GM12878 (cell line): ENCODE measurements at regions not wholly inside any gene's neighbourhood (a gene's known extent, or its start where the extent isn't known, plus 50 kb on each side); places are given as distances from the start of the nearest gene placed in this dataset.

Experiments used
- ATAC-seq: fragments of 200-7000 bp; cut with Tn5 transposase; 3 replicates; pipeline ENCODE4 v1.9.1; 2020; ENCODE audit warnings: mild to moderate bottlenecking, moderate library complexity
- BruUV-seq: library from RNA; stranded (reverse); fragments of 400-500 nt; replicated peaks from 2 replicates; lab custom pipeline; 2021; lab: Mats Ljungman, UMichigan
- CTCF ChIA-PET: fragments of 300-600 bp; sonication (Branson Sonifier 250); formaldehyde crosslinking; extraction: SDS; loops from one replicate; lab custom pipeline; 2021; ENCODE audit warnings: inconsistent platforms; lab: Yijun Ruan, JAX
- POLR2A ChIA-PET: fragments of 350-600 bp; formaldehyde crosslinking; extraction: SDS; loops from one replicate; lab custom pipeline; 2021; ENCODE audit warnings: inconsistent platforms; lab: Charles Lee
- RAD21 ChIA-PET: fragments of 300-600 bp; sonication (Branson Sonifier 250); formaldehyde crosslinking; loops from one replicate; lab custom pipeline; 2023; ENCODE audit warnings: antibody characterized with exemption; ENCODE audit not compliant: unreplicated experiment; lab: Charles Lee
- SMC1A ChIA-PET: fragments of 300-600 bp; sonication (Branson Sonifier 250); formaldehyde crosslinking; loops from one replicate; lab custom pipeline; 2023; ENCODE audit not compliant: unreplicated experiment, uncharacterized antibody; lab: Charles Lee
- DNase-seq: peaks from one replicate; pipeline ENCODE4 v3.0.0-alpha.2; 2011; ENCODE audit warnings: low read depth, low spot score
- FAIRE-seq: peaks from 3 replicates; lab custom pipeline; 2011; peaks lifted over from hg19 to GRCh38; lab: Jason Lieb, UNC
- H2AFZ ChIP-seq: 2 replicates; pipeline ENCODE4 v1.6.0; 2011; ENCODE audit warnings: low read depth, low read length, control low read depth; ENCODE audit not compliant: control insufficient read depth
- H3K27ac ChIP-seq: 2 replicates; pipeline ENCODE4 v1.5.1; 2011; ENCODE audit warnings: control low read depth; ENCODE audit not compliant: control insufficient read depth, insufficient read depth
- H3K27me3 ChIP-seq, 2 experiments: replicated peaks in 1 of 2; 2 replicates each; pipeline versions ENCODE4 v1.6.0 to v1.6.1; 2011; ENCODE audit warnings: low read length in 1 of 2; ENCODE audit not compliant: control insufficient read depth in 2 of 2, insufficient read depth in 2 of 2
- H3K36me3 ChIP-seq, 2 experiments: 2 replicates each; pipeline ENCODE4 v1.5.1; 2011; ENCODE audit warnings: low read length in 1 of 2; ENCODE audit not compliant: control insufficient read depth in 2 of 2, insufficient read depth in 2 of 2
- H3K4me1 ChIP-seq: 2 replicates; pipeline ENCODE4 v1.6.1; 2011; ENCODE audit warnings: mild to moderate bottlenecking, low read length, moderate library complexity, mixed read lengths; ENCODE audit not compliant: control insufficient read depth, insufficient read depth
- H3K4me2 ChIP-seq: 2 replicates; pipeline ENCODE4 v1.6.0; 2011; ENCODE audit warnings: control low read depth; ENCODE audit not compliant: control insufficient read depth, insufficient read depth
- H3K4me3 ChIP-seq: fragments of 200-600 bp; sonication (generic); 2 replicates; pipeline ENCODE4 v1.5.1; 2016
- H3K79me2 ChIP-seq: 2 replicates; pipeline ENCODE4 v1.6.0; 2011; ENCODE audit warnings: low read length; ENCODE audit not compliant: control insufficient read depth, insufficient read depth
- H3K9ac ChIP-seq: 2 replicates; pipeline ENCODE4 v1.8.0; 2011; ENCODE audit warnings: low read length, control low read depth, mixed read lengths; ENCODE audit not compliant: control insufficient read depth, insufficient read depth
- H3K9me3 ChIP-seq: replicated peaks from 3 replicates; pipeline ENCODE4 v1.5.1; 2011; ENCODE audit warnings: mild to moderate bottlenecking, low read length; ENCODE audit not compliant: control insufficient read depth, insufficient read depth
- H4K20me1 ChIP-seq: 2 replicates; pipeline ENCODE4 v1.6.0; 2011; ENCODE audit not compliant: control insufficient read depth, insufficient read depth
- BRCA1 ChIP-seq: IDR thresholded peaks from 2 replicates; pipeline ENCODE4 v1.6.1; 2011; ENCODE audit warnings: low read depth, low read length, improper control_type of control experiment
- CEBPB ChIP-seq, 2 experiments: fragments of 150-350 bp in 1 of 2; IDR thresholded peaks; 2 replicates each; pipeline ENCODE4 v1.6.1; 2012 to 2014; ENCODE audit warnings: low read depth in 2 of 2, low read length in 2 of 2, borderline replicate concordance in 1 of 2, inconsistent platforms in 1 of 2
- E2F4 ChIP-seq: IDR thresholded peaks from 2 replicates; pipeline ENCODE4 v1.6.1; 2012; ENCODE audit warnings: low read depth, low read length, improper control_type of control experiment
- MTA2 ChIP-seq: fragments of 450-650 bp; IDR thresholded peaks from 2 replicates; pipeline ENCODE4 v1.6.1; 2016; ENCODE audit warnings: low read depth, mild to moderate bottlenecking, moderate library complexity
- MTA3 ChIP-seq: IDR thresholded peaks from 2 replicates; pipeline ENCODE4 v1.6.1; 2012; ENCODE audit warnings: low read length, inconsistent platforms, borderline replicate concordance
- MYB ChIP-seq: fragments of 150-350 bp; IDR thresholded peaks from 2 replicates; pipeline ENCODE4 v1.6.1; 2014; ENCODE audit warnings: mild to moderate bottlenecking, low read depth, low read length, borderline replicate concordance
- NFYB ChIP-seq: IDR thresholded peaks from 2 replicates; pipeline ENCODE4 v1.6.1; 2011; ENCODE audit warnings: low read depth, mild to moderate bottlenecking, low read length, improper control_type of control experiment, moderate library complexity; ENCODE audit not compliant: insufficient read depth
- NRF1 ChIP-seq: conservative IDR thresholded peaks from 2 replicates; pipeline ENCODE4 v1.6.1; 2011; ENCODE audit warnings: mild to moderate bottlenecking, low read depth, low read length, improper control_type of control experiment
- RAD51 ChIP-seq: fragments of 450-650 bp; IDR thresholded peaks from 2 replicates; pipeline ENCODE4 v1.6.1; 2016; ENCODE audit warnings: moderate library complexity, mild to moderate bottlenecking, inconsistent platforms
- RELA ChIP-seq: fragments of 450-650 bp; IDR thresholded peaks from 2 replicates; pipeline ENCODE4 v1.8.0; 2014; ENCODE audit warnings: borderline replicate concordance; ENCODE audit not compliant: partially characterized antibody
- SMAD1 ChIP-seq: fragments of 450-650 bp; IDR thresholded peaks from 2 replicates; pipeline ENCODE4 v1.6.1; 2018; ENCODE audit warnings: mild to moderate bottlenecking, low read depth; ENCODE audit not compliant: partially characterized antibody
- SRF ChIP-seq, 2 experiments: IDR thresholded peaks; 2 replicates each; pipeline ENCODE4 v1.6.1; 2011; ENCODE audit warnings: low read depth in 2 of 2, low read length in 2 of 2, mild to moderate bottlenecking in 1 of 2, moderate library complexity in 1 of 2
- TBL1XR1 ChIP-seq: IDR thresholded peaks from 2 replicates; pipeline ENCODE4 v1.6.1; 2012; ENCODE audit warnings: low read depth, low read length, improper control_type of control experiment
- YBX1 ChIP-seq: fragments of 450-650 bp; IDR thresholded peaks from 2 replicates; pipeline ENCODE4 v1.6.1; 2016; ENCODE audit warnings: antibody characterized with exemption
- WGBS: methylation state at CpG from one replicate; pipeline ENCODE4 v1.1.6; 2016; ENCODE audit warnings: low lambda C conversion rate; ENCODE audit not compliant: insufficient replicate concordance, insufficient coverage; ENCODE audit errors: missing lambda C conversion rate; 5-methylcytosine and 5-hydroxymethylcytosine counted together
- in situ Hi-C: fragments of 300-500 bp; cut with MboI; formaldehyde crosslinking; loops from 9 replicates; pipeline ENCODE4 v1.14.3; 2018; ENCODE audit warnings: mixed read lengths
- intact Hi-C: fragments of 100-400 bp; cut with micrococcal nuclease; formaldehyde crosslinking; loops from one replicate; pipeline ENCODE4 v1.14.2; 2022; ENCODE audit not compliant: unreplicated experiment
- TF ChIP-seq, protein P1 (sequence below): fragments of 450-650 bp; IDR thresholded peaks from 2 replicates; pipeline ENCODE4 v1.6.1; 2017; ENCODE audit warnings: borderline replicate concordance

- no peak overlapping the region for H3K27ac ChIP-seq
- RAD21 ChIA-PET: interaction anchor here (1.4 kb wide), 1 partner anchor 13 kb away, joined by 5 read pairs; no protein-coding TSS in a partner anchor
- intact Hi-C loops: no loop called here
Measured at GRCh38 chr2:176566961-176567360, 297.7 kb downstream of the MTX2 start.

GRCh38 chr2:176567361-176567760 lies 298.1 kb downstream of the MTX2 start:
- H3K9ac ChIP-seq: no peak overlapping the region
- H3K27ac ChIP-seq: no peak overlapping the region
- ChIA-PET POLR2A (interaction anchor here (0.6 kb wide), 1 partner anchor 106 kb away, joined by 3 read pairs; no protein-coding TSS in a partner anchor), RAD21 (interaction anchor here (1.4 kb wide), 1 partner anchor 13 kb away, joined by 5 read pairs; no protein-coding TSS in a partner anchor), SMC1A (interaction anchor here (1.4 kb wide), 1 partner anchor 85 kb away, joined by 3 read pairs; no protein-coding TSS in a partner anchor), CTCF (interaction anchor here (0.9 to 2.1 kb wide), 3 partner anchors 13 to 440 kb away, joined by 3 to 10 read pairs (median 4); no protein-coding TSS in a partner anchor)
- no peaks in the 10 kb centered on the region for H3K4me1 ChIP-seq
- intact Hi-C loops: no loop called here
- no peak for FAIRE-seq
- no peak overlapping the region for H3K4me2 ChIP-seq
- no peaks in the 10 kb centered on the region for H3K9me3 ChIP-seq
- no peaks in the 10 kb centered on the region for H3K79me2 ChIP-seq
- in situ Hi-C loops: no loop called here
- TF ChIP-seq, protein P1, sequence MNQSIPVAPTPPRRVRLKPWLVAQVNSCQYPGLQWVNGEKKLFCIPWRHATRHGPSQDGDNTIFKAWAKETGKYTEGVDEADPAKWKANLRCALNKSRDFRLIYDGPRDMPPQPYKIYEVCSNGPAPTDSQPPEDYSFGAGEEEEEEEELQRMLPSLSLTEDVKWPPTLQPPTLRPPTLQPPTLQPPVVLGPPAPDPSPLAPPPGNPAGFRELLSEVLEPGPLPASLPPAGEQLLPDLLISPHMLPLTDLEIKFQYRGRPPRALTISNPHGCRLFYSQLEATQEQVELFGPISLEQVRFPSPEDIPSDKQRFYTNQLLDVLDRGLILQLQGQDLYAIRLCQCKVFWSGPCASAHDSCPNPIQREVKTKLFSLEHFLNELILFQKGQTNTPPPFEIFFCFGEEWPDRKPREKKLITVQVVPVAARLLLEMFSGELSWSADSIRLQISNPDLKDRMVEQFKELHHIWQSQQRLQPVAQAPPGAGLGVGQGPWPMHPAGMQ: no peak
- no peak for TF ChIP-seq E2F4
- no peak for TF ChIP-seq YBX1
- no peak for TF ChIP-seq NFYB
- TF ChIP-seq MTA3: no peak
- no peak for TF ChIP-seq TBL1XR1
- no peak for TF ChIP-seq BRCA1
- TF ChIP-seq RELA: no peak
- no peak for TF ChIP-seq CEBPB (IDR thresholded peaks at IDR 0.05; ENCODE audit: borderline replicate concordance in 1 of 2, low read depth in 2 of 2, low read length in 2 of 2)
- no peak for TF ChIP-seq MYB
- no peak for TF ChIP-seq RAD51
- no peaks in the 10 kb centered on the region for H3K36me3 ChIP-seq
- no peak for DNase-seq
- H3K27me3 ChIP-seq: no peaks in the 10 kb centered on the region; a peak in 1 of 4 replicates
- H2AFZ ChIP-seq: no peak overlapping the region
- H4K20me1 ChIP-seq: no peaks in the 10 kb centered on the region
- no peak overlapping the region for H3K4me3 ChIP-seq
- no peak for ATAC-seq
- WGBS: 38% methylated on average over 2 of the region's 2 CpGs
- no TSS peak for BruUV-seq

More at GRCh38 chr2:176566961-176567360, 297.7 kb downstream of the MTX2 start:
- SMC1A ChIA-PET: interaction anchor here (1.4 kb wide), 1 partner anchor 85 kb away, joined by 3 read pairs; no protein-coding TSS in a partner anchor
- Histone ChIP-seq H4K20me1 (no peaks in the 10 kb centered on the region), H3K27me3 (no peaks in the 10 kb centered on the region; a peak in 1 of 4 replicates), H3K9me3 (no peaks in the 10 kb centered on the region), H3K4me1 (no peaks in the 10 kb centered on the region), H3K36me3 (no peaks in the 10 kb centered on the region), H3K4me3 (no peak overlapping the region), H3K79me2 (no peaks in the 10 kb centered on the region), H3K9ac (no peak overlapping the region), H3K4me2 (no peak overlapping the region), H2AFZ (no peak overlapping the region)
- no peak for FAIRE-seq
- CTCF ChIA-PET: interaction anchor here (0.9 to 2.1 kb wide), 3 partner anchors 13 to 440 kb away, joined by 3 to 10 read pairs (median 4); no protein-coding TSS in a partner anchor
- POLR2A ChIA-PET: interaction anchor here (0.6 kb wide), 1 partner anchor 105 kb away, joined by 3 read pairs; no protein-coding TSS in a partner anchor
- DNase-seq: no peak
- in situ Hi-C loops: no loop called here
- BruUV-seq: no TSS peak
- TF ChIP-seq SMAD1 (no peak), MTA2 (no peak), NRF1 (no peak), MYB (no peak), SRF (IDR thresholded peaks at IDR 0.05; ENCODE audit: low read depth in 2 of 2, low read length in 2 of 2) (no peak)
- ATAC-seq: no peak
